Fibroblast of skin of scalp (primary cell): ENCODE measurements at regions not wholly inside any gene's neighbourhood (a gene's known extent, or its start where the extent isn't known, plus 50 kb on each side); places are given as distances from the start of the nearest gene placed in this dataset.

ENCODE experiments used
- DNase-seq: peaks from one replicate; pipeline ENCODE4 v3.0.0-alpha.2; 2013

- DNase-seq, result peak; percentile 82
These were observed 378.4 kb downstream of the ANKRD50 start for GRCh38 chr4:124334119-124334518.

GRCh38 chr4:124337874-124338273 is 374.7 kb downstream of the ANKRD50 start:
- DNase-seq, result no peak

GRCh38 chr4:124343661-124344171 is 368.8 kb downstream of the ANKRD50 start:
- DNase-seq, result peak; percentile 6

GRCh38 chr4:124372916-124373315 is 339.6 kb downstream of the ANKRD50 start:
- DNase-seq, result no peak

DNA sequence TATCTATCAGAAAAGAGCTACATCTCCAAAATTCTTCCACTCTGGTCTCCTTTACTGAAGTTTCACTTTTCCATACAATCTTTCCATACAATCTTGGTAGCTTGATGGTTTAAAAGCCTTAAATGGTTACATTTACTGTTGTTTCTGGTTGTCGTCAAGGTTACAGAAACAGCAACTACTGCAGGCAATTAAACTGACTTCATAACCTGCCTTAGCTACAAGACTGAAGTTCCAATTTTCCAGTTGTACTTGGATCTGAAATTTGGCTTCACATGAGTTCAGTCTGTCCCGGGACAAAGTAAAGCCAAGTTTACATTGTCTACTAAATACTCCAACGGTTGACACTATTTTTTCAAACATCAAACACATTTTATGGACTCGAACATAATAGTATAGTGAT is 326.4 kb downstream of the ANKRD50 start:
- DNase-seq, result no peak

GRCh38 chr4:124386648-124387047 is 325.9 kb downstream of the ANKRD50 start:
- DNase-seq, result no peak

GRCh38 chr4:124389591-124389990 is 322.9 kb downstream of the ANKRD50 start:
- peak; percentile 44 for DNase-seq

DNA sequence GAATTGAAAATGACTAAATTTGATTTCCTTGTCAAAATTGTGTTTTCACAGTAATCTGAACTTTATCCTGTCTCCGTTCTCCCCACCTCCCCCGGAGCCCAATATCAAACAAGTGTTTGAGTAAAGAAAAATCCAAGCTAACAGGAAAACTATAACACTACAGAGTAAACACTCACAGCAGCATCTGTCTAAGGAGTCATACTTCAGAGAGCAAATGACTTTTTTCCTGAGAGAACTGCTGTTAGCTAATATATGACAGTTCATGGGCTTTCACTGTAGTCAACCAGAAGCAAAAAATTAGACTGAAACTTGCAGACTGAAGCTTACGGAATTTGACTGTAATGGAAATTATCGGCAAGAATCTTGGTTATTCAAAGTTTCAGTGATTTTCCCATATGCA is 321.7 kb downstream of the ANKRD50 start:
- DNase-seq, result no peak

- DNase-seq, result no peak
These were observed 316.2 kb downstream of the ANKRD50 start for GRCh38 chr4:124396333-124396732.

DNA sequence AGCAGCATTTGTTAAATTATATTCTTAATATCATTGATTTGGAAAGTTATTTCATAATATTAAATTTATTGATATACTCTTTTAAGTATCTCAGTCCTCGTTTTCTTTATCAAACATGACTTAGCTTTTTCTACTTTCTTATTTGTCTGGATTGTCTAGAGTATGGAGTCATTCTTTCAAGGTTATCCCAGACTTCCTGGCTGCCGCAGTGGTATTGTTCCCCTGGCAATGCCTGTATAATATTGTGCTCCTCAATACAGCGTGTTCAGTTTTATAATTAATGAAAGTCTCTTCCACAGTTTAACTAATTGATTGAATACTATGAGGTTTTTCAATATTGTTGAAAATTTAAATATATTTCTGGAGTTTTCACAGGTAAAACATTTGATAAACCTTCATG is 310.9 kb downstream of the ANKRD50 start:
- no peak for DNase-seq

- DNase-seq, result peak; percentile 63
These were observed 303.5 kb downstream of the ANKRD50 start for GRCh38 chr4:124409044-124409443.

- DNase-seq, result peak; percentile 71
These were observed 298.1 kb downstream of the ANKRD50 start for GRCh38 chr4:124414276-124415040.

DNA sequence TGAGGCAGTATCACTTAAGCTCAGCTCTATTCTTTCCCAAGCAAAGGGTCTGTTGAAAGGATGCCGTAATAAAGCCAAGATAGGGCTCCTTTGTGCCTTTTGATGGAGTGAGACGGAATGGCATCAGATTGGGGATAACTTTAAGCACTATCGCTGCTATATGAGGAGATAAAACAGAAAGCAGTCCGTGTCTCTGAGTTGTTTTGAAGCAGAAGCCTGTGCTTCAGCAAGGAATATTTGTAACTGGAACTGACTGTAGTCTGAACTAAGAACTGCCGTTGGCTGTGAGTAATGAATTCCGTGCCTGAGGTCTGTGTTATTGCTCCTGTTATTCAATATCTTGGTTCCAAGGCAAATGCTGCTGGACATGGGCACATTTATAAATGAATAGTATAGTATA is 297.4 kb downstream of the ANKRD50 start:
- peak; percentile 61 for DNase-seq

DNA sequence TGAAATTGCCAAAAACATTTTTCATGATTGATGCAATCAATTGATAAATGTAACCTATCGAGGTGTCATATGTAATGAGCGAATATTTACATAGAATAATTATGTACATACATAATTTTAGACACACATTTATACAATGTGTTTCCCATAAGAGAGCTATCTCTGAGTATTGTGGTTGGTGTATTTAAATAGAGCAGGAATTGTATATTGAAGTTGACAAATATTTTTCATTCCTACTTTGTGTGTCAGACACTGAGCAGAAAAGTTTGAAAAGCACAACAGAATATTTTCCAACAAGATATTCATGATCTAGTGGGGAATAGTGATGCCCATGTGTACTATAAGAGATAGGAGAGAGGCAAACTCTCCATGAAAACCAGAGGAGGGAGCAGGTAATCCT is 295.2 kb downstream of the ANKRD50 start:
- peak; percentile 33 for DNase-seq

GRCh38 chr4:124420166-124420695 is 292.3 kb downstream of the ANKRD50 start:
- DNase-seq, result no peak

GRCh38 chr4:124423160-124423559 is 289.4 kb downstream of the ANKRD50 start:
- no peak for DNase-seq

- no peak for DNase-seq
These were observed 286.3 kb downstream of the ANKRD50 start for GRCh38 chr4:124426279-124426678.

GRCh38 chr4:124427095-124427767 is 285.3 kb downstream of the ANKRD50 start:
- no peak for DNase-seq

GRCh38 chr4:124428648-124429047 is 283.9 kb downstream of the ANKRD50 start:
- DNase-seq, result no peak

- no peak for DNase-seq
These were observed 282.7 kb downstream of the ANKRD50 start for GRCh38 chr4:124429746-124430250.

GRCh38 chr4:124431653-124432192 is 280.8 kb downstream of the ANKRD50 start:
- DNase-seq, result no peak

DNA sequence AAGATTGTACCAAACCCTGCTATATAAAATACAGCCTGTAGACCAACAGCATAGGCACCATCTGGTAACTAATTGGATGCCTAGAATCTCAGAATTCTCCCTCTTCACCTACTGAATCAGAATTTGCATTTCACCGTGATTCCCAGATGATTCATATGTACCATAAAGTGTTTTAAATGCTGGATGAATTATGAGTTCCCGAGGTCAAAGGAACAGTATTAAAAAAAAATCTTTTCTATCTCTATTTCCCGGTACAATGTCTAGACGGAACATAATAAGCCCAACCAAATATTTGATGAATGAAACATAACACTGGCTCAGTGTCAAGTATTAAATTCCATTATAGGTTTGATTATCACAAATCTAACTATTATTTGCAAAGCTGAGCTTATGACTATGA is 280.0 kb downstream of the ANKRD50 start:
- DNase-seq, result peak; percentile 80

DNA sequence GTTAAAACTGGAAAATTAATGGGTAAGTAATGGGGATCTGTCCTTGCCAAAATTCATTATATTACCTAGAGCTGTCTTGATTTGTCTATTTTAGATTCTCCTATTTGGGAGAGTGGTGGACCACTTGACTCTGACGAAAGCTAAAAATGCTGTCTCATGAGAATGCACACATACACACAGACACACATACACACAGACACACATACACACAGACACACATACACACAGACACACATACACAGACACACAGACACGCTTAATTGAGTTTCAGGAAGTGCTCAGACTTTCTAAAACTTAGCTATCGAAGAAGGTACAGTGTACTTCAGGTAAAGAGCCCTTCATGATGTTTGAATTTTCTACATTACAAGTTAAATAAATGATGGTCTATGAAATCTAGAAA is 279.5 kb downstream of the ANKRD50 start:
- no peak for DNase-seq
